SK-N-SH (cell line): ENCODE measurements at regions not wholly inside any gene's neighbourhood (a gene's known extent, or its start where the extent isn't known, plus 50 kb on each side); places are given as distances from the start of the nearest gene placed in this dataset.

Source experiments
- CHD2 ChIP-seq: fragments of 150-350 bp; IDR thresholded peaks from 2 replicates; pipeline ENCODE4 v1.6.1; 2018; ENCODE audit warnings: low read length; ENCODE audit not compliant: partially characterized antibody
- CTCF ChIP-seq: fragments of 200-600 bp; sonication (generic); IDR thresholded peaks from 2 replicates; pipeline ENCODE4 v1.6.1; 2017; ENCODE audit warnings: antibody characterized with exemption, mild to moderate bottlenecking, moderate library complexity
- EZH2phosphoT487 ChIP-seq: fragments of 200-600 bp; sonication (generic); IDR thresholded peaks from 2 replicates; pipeline ENCODE4 v1.6.1; 2017; ENCODE audit warnings: low read depth, mixed run types, mild to moderate bottlenecking, antibody characterized with exemption, moderate library complexity, borderline replicate concordance
- FOXM1 ChIP-seq: IDR thresholded peaks from 2 replicates; pipeline ENCODE4 v1.4.0; 2012; ENCODE audit warnings: low read depth, mild to moderate bottlenecking
- GABPA ChIP-seq: IDR thresholded peaks from 2 replicates; pipeline ENCODE4 v1.4.0; 2012; ENCODE audit warnings: low read depth, mild to moderate bottlenecking
- MEF2A ChIP-seq: IDR thresholded peaks from 2 replicates; pipeline ENCODE4 v1.4.0; 2012; ENCODE audit warnings: low read depth, borderline replicate concordance
- NFIC ChIP-seq: IDR thresholded peaks from 2 replicates; pipeline ENCODE4 v1.4.0; 2012; ENCODE audit warnings: borderline replicate concordance
- POLR2AphosphoS5 ChIP-seq: IDR thresholded peaks from 2 replicates; pipeline ENCODE4 v1.6.1; 2012; ENCODE audit warnings: low read depth, low read length
- RFX5 ChIP-seq: IDR thresholded peaks from 2 replicates; pipeline ENCODE4 v1.6.1; 2012; ENCODE audit warnings: mild to moderate bottlenecking, improper control_type of control experiment, low read length
- TAF1 ChIP-seq: IDR thresholded peaks from 2 replicates; pipeline ENCODE4 v1.6.1; 2012; ENCODE audit warnings: low read depth, mild to moderate bottlenecking, low read length, moderate library complexity, borderline replicate concordance
- USF2 ChIP-seq: fragments of 150-350 bp; IDR thresholded peaks from 2 replicates; pipeline ENCODE4 v1.6.1; 2017; ENCODE audit warnings: antibody characterized with exemption, low read length, low read depth, borderline replicate concordance
- YY1 ChIP-seq: IDR thresholded peaks from 2 replicates; pipeline ENCODE4 v1.4.0; 2012; ENCODE audit warnings: low read depth, mild to moderate bottlenecking
- ZBTB33 ChIP-seq: IDR thresholded peaks from 2 replicates; pipeline ENCODE4 v1.4.0; 2012; ENCODE audit warnings: low read depth, borderline replicate concordance

- TF ChIP-seq GABPA (no peak), CTCF (no peak), POLR2AphosphoS5 (no peak), RFX5 (no peak), CHD2 (no peak), FOXM1 (no peak), USF2 (no peak), NFIC (no peak), YY1 (no peak), EZH2phosphoT487 (no peak), TAF1 (no peak), ZBTB33 (no peak), MEF2A (no peak)
Measured at GRCh38 chr21:15626031-15626430, 103.8 kb upstream of the USP25 start.
